Nephron progenitor cell (in vitro differentiated cells): ENCODE measurements at regions not wholly inside any gene's neighbourhood (a gene's known extent, or its start where the extent isn't known, plus 50 kb on each side); places are given as distances from the start of the nearest gene placed in this dataset.

ENCODE experiments used
- DNase-seq: peaks from one replicate; pipeline ENCODE4 v3.0.0; 2021
- H3K27ac Mint-ChIP-seq: 2 replicates; pipeline ENCODE4 v1.8.0; 2021; ENCODE audit warnings: mild to moderate bottlenecking, moderate library complexity, mixed read lengths
- H3K27me3 Mint-ChIP-seq: 2 replicates; pipeline ENCODE4 v1.8.0; 2021; ENCODE audit warnings: mild to moderate bottlenecking, low read depth, mixed read lengths; ENCODE audit not compliant: poor library complexity
- H3K36me3 Mint-ChIP-seq: 2 replicates; pipeline ENCODE4 v1.8.0; 2021; ENCODE audit warnings: low read depth, mixed read lengths
- H3K4me1 Mint-ChIP-seq: 2 replicates; pipeline ENCODE4 v1.8.0; 2021; ENCODE audit warnings: mixed read lengths
- H3K4me3 Mint-ChIP-seq: 2 replicates; pipeline ENCODE4 v1.8.0; 2021; ENCODE audit warnings: mild to moderate bottlenecking, moderate library complexity, mixed read lengths
- H3K9me3 Mint-ChIP-seq: 2 replicates; pipeline ENCODE4 v1.8.0; 2021; ENCODE audit warnings: mild to moderate bottlenecking, moderate library complexity, mixed read lengths
- TF ChIP-seq, protein P1 (sequence below): fragments of 200-600 bp; sonication (generic); IDR thresholded peaks from 2 replicates; pipeline ENCODE4 v1.5.0; 2021; ENCODE audit warnings: antibody characterized with exemption

DNA sequence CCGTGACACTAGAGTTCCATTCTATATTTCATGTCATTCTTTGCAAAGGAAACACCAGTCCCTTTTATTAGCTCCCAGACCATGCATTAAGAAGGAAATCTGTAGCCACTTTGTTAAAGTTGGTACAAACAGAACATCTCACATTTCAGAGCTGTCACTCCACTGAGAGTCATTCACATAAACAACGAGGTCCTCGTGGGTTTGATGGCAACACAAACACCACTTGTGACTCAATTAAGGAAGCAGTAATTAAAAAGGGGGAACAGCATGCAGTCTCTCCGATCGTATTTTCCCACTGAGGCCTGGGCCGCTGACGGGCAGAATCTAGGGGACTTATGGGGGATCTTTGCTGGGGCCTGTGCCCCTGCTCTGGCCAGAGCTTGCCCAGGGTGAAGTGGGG, 94.2 kb upstream of the ZNF618 start:
- Mint-ChIP-seq H3K9me3 (no peaks in the 10 kb centered on the region), H3K4me3 (peak overlapping the region; percentile 10), H3K27ac (peak overlapping the region; percentile 96), H3K4me1 (peaks cover 61% of the 10 kb centered on the region), H3K27me3 (peaks cover 4% of the 10 kb centered on the region), H3K36me3 (no peaks in the 10 kb centered on the region)
- DNase-seq, result no peak
- TF ChIP-seq, protein P1, sequence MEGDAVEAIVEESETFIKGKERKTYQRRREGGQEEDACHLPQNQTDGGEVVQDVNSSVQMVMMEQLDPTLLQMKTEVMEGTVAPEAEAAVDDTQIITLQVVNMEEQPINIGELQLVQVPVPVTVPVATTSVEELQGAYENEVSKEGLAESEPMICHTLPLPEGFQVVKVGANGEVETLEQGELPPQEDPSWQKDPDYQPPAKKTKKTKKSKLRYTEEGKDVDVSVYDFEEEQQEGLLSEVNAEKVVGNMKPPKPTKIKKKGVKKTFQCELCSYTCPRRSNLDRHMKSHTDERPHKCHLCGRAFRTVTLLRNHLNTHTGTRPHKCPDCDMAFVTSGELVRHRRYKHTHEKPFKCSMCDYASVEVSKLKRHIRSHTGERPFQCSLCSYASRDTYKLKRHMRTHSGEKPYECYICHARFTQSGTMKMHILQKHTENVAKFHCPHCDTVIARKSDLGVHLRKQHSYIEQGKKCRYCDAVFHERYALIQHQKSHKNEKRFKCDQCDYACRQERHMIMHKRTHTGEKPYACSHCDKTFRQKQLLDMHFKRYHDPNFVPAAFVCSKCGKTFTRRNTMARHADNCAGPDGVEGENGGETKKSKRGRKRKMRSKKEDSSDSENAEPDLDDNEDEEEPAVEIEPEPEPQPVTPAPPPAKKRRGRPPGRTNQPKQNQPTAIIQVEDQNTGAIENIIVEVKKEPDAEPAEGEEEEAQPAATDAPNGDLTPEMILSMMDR, result no peak

DNA sequence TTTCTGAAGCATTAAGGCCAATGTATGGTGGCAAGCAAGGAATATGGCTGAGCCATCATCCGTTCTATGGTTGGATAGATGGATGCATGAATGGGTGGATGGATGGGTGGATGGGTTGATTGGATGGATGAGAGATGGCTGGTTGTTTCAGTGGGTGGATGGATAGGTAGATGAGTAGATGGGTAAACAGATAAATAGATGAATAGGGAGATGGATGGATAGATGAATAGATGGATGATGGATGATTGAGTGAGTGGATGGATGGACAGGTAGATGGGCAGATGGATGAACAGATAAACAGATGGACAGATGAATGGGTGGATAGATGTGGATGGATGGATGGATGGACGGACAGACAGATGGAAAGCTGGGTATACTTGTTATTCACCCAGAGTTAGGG, 92.6 kb upstream of the ZNF618 start:
- Mint-ChIP-seq H3K36me3 (no peaks in the 10 kb centered on the region), H3K4me3 (no peak overlapping the region), H3K4me1 (peaks cover 68% of the 10 kb centered on the region), H3K9me3 (no peaks in the 10 kb centered on the region), H3K27ac (no peak overlapping the region), H3K27me3 (peaks cover 4% of the 10 kb centered on the region)
- TF ChIP-seq, protein P1, result no peak
- DNase-seq, result no peak

DNA sequence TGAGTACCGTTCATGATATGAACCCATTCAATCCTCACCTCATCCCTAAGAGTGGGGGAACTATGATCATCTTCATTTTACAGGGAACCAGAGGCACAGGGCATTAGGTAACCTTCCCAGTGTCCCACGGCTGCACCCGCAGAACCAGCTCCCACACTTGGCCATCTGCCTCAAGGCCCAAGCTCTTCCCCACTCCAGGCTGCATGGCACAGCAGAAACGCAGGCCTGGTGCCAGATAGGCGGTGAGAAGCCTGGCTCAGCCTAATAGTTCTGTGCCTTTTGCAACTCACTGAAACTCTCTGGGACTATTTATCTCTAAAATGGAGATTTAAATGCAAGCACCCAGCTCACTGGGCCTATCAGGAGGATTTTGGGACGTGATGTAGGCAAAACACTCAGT, 90.8 kb upstream of the ZNF618 start:
- Mint-ChIP-seq H3K4me3 (no peak overlapping the region), H3K9me3 (no peaks in the 10 kb centered on the region), H3K4me1 (peaks cover 75% of the 10 kb centered on the region), H3K27me3 (peaks cover 10% of the 10 kb centered on the region), H3K27ac (peak overlapping the region; percentile 29), H3K36me3 (no peaks in the 10 kb centered on the region)
- DNase-seq, result no peak
- TF ChIP-seq, protein P1, result no peak

DNA sequence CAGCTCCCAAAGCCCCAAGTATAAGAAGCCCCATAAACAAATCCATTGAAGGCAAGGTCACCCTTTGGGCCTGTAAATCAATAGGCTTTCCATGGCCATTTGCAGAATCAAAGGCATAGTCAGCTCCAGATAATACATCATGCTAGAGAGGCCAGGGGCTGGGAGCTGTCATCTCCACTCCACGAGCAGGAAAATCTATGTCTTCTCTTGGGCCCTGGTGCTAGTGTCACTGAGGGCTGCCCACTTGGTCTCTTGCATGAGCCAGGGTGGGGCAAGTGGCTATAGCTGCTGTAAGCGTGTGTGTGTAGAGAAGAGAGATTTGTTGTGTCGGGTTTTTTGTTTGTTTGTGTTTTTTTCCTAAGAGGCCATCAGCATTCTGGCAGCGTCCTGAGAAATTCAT, 90.0 kb upstream of the ZNF618 start:
- peaks cover 10% of the 10 kb centered on the region for H3K27me3 Mint-ChIP-seq
- no peak overlapping the region for H3K27ac Mint-ChIP-seq
- peaks cover 68% of the 10 kb centered on the region for H3K4me1 Mint-ChIP-seq
- TF ChIP-seq, protein P1, result no peak
- no peak for DNase-seq
- H3K36me3 Mint-ChIP-seq, result no peaks in the 10 kb centered on the region
- peak overlapping the region; percentile 36 for H3K4me3 Mint-ChIP-seq
- H3K9me3 Mint-ChIP-seq, result no peaks in the 10 kb centered on the region

DNA sequence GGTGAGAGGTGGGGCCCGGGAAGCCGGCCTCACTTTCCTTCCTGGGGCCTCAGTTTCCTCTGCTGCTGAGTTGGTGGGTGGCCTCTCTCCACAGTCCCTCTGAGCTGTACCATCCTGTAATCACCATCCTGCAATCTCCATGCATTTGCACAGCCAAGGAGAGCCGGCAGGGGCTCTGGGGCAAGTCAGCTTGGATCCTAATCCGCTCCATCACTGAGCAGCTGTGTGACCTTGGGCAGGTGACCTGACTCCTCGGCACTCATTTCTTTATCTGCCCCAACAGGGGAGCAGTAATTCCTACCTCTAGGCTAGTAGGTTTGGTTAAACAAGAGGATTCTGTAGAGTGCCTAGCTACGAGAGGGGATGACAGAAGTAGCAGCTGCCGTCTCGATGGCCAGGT, 88.2 kb upstream of the ZNF618 start:
- no peak overlapping the region for H3K4me3 Mint-ChIP-seq
- H3K27me3 Mint-ChIP-seq, result peaks cover 10% of the 10 kb centered on the region
- no peaks in the 10 kb centered on the region for H3K9me3 Mint-ChIP-seq
- TF ChIP-seq, protein P1, result peak; percentile 11
- peaks cover 50% of the 10 kb centered on the region for H3K4me1 Mint-ChIP-seq
- no peak for DNase-seq
- peak overlapping the region; percentile 28 for H3K27ac Mint-ChIP-seq
- H3K36me3 Mint-ChIP-seq, result no peaks in the 10 kb centered on the region

DNA sequence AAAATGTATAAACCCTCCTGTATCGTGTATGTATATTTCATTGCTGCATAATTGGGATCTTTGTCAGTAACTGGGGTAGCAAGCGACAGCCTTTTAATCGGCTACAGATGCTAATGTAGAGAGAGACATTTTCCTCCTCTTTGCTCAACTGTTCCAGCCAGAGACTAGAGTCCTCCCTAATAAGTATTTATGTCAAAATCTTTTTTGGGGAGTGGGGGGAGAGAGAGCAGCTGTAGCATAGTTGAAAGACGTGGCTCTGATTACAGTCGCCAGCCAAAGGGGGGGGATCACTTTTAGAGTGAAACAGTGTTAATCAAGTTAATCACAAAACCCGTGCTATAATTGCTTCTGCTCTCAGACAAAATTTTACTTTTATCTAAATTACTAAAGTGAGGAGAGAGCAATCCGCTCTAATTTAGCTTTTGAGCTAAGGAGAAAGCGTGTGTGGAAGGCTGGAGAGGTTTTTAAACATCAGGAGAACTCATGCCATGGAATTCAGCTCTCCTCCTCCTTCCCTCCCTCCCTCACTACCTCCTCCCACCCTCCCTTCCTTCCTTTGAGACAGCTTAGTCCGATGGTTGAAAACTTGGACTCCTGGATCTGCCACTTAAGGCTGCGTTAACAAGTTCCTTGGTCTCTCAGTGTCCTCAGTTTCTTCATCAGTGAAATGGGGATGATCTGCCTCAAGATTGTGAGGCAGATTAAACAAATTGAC, 87.3 kb upstream of the ZNF618 start:
- H3K4me1 Mint-ChIP-seq, result peaks cover 47% of the 10 kb centered on the region
- DNase-seq, result no peak
- no peaks in the 10 kb centered on the region for H3K9me3 Mint-ChIP-seq
- no peak overlapping the region for H3K27ac Mint-ChIP-seq
- H3K4me3 Mint-ChIP-seq, result no peak overlapping the region
- TF ChIP-seq, protein P1, result no peak
- peaks cover 15% of the 10 kb centered on the region for H3K27me3 Mint-ChIP-seq
- H3K36me3 Mint-ChIP-seq, result no peaks in the 10 kb centered on the region
